KMS-11 (cell line): ENCODE measurements at regions not wholly inside any gene's neighbourhood (a gene's known extent, or its start where the extent isn't known, plus 50 kb on each side); places are given as distances from the start of the nearest gene placed in this dataset.

Experiments used
- H2AFZ ChIP-seq: fragments of 200-600 bp; sonication (generic); 2 replicates; pipeline ENCODE4 v1.6.1; 2016; ENCODE audit warnings: antibody characterized with exemption, mixed run types, low read depth
- H3K27ac ChIP-seq: fragments of 200-600 bp; sonication (generic); 2 replicates; pipeline ENCODE4 v1.6.1; 2016; ENCODE audit warnings: mild to moderate bottlenecking, mixed run types
- H3K27me3 ChIP-seq: fragments of 200-600 bp; sonication (generic); 2 replicates; pipeline ENCODE4 v1.6.1; 2017; ENCODE audit warnings: mild to moderate bottlenecking, low read depth, mixed run types, moderate library complexity; ENCODE audit not compliant: insufficient read depth
- H3K36me3 ChIP-seq: fragments of 200-600 bp; sonication (generic); 2 replicates; pipeline ENCODE4 v1.6.1; 2017; ENCODE audit warnings: mild to moderate bottlenecking, mixed run types; ENCODE audit not compliant: insufficient read depth
- H3K4me1 ChIP-seq: fragments of 200-600 bp; sonication (generic); 2 replicates; pipeline ENCODE4 v1.6.1; 2016; ENCODE audit warnings: mild to moderate bottlenecking, low read depth, mixed run types; ENCODE audit not compliant: poor library complexity, severe bottlenecking
- H3K4me2 ChIP-seq: fragments of 200-600 bp; sonication (generic); 2 replicates; pipeline ENCODE4 v1.7.0; 2016; ENCODE audit warnings: mild to moderate bottlenecking, mixed run types
- H3K4me3 ChIP-seq: fragments of 200-600 bp; sonication (generic); IDR thresholded peaks from 2 replicates; pipeline ENCODE4 v1.6.1; 2017; ENCODE audit warnings: low read depth, low read length, mixed read lengths; ENCODE audit not compliant: insufficient read depth
- H3K79me2 ChIP-seq: fragments of 200-600 bp; sonication (generic); 2 replicates; pipeline ENCODE4 v1.6.1; 2016; ENCODE audit warnings: low read depth, mixed run types; ENCODE audit not compliant: insufficient read depth
- H3K9ac ChIP-seq: fragments of 200-600 bp; sonication (generic); 2 replicates; pipeline ENCODE4 v1.6.1; 2016; ENCODE audit warnings: mild to moderate bottlenecking, mixed run types
- H4K20me1 ChIP-seq: fragments of 200-600 bp; sonication (generic); 2 replicates; pipeline ENCODE4 v1.6.1; 2016; ENCODE audit warnings: mild to moderate bottlenecking, mixed run types; ENCODE audit not compliant: insufficient read depth
- TF ChIP-seq, protein P1 (sequence below): fragments of 200-600 bp; sonication (generic); conservative IDR thresholded peaks from 2 replicates; pipeline ENCODE4 v1.6.1; 2017; ENCODE audit warnings: low read depth, mild to moderate bottlenecking, antibody characterized with exemption, low read length, moderate library complexity, mixed read lengths

DNA sequence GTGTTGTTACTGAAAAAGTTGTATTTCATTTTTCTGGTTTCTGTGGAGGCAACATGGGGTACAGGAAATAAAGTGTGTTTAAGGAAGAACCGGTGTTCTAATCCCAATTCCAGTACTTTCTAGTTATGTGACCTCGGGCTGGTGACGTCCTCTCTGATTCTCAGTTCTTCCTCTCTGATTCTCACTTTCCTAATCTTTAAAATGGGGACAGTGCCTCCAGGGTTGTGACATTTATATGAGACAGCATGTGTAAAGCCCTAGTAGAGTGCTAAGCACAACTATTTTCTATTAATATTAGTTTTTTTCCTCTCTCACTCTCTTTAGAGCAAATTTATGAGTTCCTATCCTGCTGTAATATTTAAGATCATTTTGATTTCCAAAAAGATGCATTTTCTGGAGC is 50.9 kb upstream of the PTPDC1 start:
- H3K36me3 ChIP-seq = no peaks in the 10 kb centered on the region
- H3K4me2 ChIP-seq = no peak overlapping the region
- no peak overlapping the region for H3K9ac ChIP-seq
- H3K27ac ChIP-seq = no peak overlapping the region
- peaks cover 3% of the 10 kb centered on the region for H3K4me1 ChIP-seq
- H3K27me3 ChIP-seq = no peaks in the 10 kb centered on the region
- H4K20me1 ChIP-seq = no peaks in the 10 kb centered on the region
- TF ChIP-seq, protein P1, sequence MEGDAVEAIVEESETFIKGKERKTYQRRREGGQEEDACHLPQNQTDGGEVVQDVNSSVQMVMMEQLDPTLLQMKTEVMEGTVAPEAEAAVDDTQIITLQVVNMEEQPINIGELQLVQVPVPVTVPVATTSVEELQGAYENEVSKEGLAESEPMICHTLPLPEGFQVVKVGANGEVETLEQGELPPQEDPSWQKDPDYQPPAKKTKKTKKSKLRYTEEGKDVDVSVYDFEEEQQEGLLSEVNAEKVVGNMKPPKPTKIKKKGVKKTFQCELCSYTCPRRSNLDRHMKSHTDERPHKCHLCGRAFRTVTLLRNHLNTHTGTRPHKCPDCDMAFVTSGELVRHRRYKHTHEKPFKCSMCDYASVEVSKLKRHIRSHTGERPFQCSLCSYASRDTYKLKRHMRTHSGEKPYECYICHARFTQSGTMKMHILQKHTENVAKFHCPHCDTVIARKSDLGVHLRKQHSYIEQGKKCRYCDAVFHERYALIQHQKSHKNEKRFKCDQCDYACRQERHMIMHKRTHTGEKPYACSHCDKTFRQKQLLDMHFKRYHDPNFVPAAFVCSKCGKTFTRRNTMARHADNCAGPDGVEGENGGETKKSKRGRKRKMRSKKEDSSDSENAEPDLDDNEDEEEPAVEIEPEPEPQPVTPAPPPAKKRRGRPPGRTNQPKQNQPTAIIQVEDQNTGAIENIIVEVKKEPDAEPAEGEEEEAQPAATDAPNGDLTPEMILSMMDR = no peak
- no peak overlapping the region for H2AFZ ChIP-seq
- H3K79me2 ChIP-seq = no peaks in the 10 kb centered on the region
- H3K4me3 ChIP-seq = no peak overlapping the region

DNA sequence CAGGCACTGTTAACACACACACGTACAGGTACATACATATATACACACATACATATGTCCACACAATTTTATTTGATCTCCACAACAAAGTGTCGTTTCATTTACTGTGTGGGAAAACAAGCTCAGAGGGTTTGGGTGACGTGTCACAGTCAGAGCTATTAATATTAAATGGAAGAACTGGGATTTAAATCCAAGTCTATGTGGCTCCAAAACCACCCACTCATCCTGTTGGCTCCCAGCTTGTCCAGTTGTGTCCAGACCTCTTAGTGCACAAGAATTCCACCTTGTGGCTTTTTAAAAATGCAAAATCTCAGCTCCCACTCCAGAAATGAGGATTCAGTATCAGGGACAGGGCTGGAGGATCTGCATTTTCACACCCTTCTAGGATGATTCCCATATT is 52.3 kb upstream of the PTPDC1 start:
- Histone ChIP-seq H3K36me3 (no peaks in the 10 kb centered on the region), H4K20me1 (no peaks in the 10 kb centered on the region), H3K27ac (no peak overlapping the region), H3K27me3 (no peaks in the 10 kb centered on the region), H3K4me2 (no peak overlapping the region), H3K4me1 (peaks cover 3% of the 10 kb centered on the region), H3K4me3 (no peak overlapping the region), H3K79me2 (no peaks in the 10 kb centered on the region), H2AFZ (no peak overlapping the region), H3K9ac (no peak overlapping the region)
- TF ChIP-seq, protein P1 = no peak

DNA sequence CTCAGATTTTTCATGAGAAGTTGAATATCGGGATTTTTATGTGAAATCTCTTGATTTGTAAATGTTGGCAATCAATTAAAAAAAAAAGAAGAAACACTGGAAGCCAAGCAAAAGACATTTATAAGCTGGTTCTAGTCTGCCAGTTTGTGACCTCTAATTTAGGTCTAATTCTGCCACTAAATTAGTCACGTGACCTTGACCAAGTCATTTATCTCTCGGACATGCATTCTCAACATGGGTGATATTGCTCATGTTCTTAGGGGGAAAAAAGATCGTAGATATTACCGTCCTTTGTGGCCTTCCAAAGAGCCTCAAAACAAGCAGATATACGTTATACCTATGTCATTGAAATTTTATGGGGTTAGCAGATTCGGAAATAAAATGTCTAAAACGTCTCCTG is 52.9 kb upstream of the PTPDC1 start:
- H3K9ac ChIP-seq = peak overlapping the region; percentile 92; the same call in 1 of the 2 replicates
- H4K20me1 ChIP-seq = no peaks in the 10 kb centered on the region
- no peaks in the 10 kb centered on the region for H3K36me3 ChIP-seq
- peak overlapping the region; percentile 69 for H3K4me2 ChIP-seq
- peaks cover 3% of the 10 kb centered on the region for H3K4me1 ChIP-seq
- H2AFZ ChIP-seq = peak overlapping the region; percentile 97; the same call in 1 of the 2 replicates
- H3K79me2 ChIP-seq = no peaks in the 10 kb centered on the region
- H3K27me3 ChIP-seq = no peaks in the 10 kb centered on the region
- no peak overlapping the region for H3K4me3 ChIP-seq
- TF ChIP-seq, protein P1 = no peak
- H3K27ac ChIP-seq = no peak overlapping the region

DNA sequence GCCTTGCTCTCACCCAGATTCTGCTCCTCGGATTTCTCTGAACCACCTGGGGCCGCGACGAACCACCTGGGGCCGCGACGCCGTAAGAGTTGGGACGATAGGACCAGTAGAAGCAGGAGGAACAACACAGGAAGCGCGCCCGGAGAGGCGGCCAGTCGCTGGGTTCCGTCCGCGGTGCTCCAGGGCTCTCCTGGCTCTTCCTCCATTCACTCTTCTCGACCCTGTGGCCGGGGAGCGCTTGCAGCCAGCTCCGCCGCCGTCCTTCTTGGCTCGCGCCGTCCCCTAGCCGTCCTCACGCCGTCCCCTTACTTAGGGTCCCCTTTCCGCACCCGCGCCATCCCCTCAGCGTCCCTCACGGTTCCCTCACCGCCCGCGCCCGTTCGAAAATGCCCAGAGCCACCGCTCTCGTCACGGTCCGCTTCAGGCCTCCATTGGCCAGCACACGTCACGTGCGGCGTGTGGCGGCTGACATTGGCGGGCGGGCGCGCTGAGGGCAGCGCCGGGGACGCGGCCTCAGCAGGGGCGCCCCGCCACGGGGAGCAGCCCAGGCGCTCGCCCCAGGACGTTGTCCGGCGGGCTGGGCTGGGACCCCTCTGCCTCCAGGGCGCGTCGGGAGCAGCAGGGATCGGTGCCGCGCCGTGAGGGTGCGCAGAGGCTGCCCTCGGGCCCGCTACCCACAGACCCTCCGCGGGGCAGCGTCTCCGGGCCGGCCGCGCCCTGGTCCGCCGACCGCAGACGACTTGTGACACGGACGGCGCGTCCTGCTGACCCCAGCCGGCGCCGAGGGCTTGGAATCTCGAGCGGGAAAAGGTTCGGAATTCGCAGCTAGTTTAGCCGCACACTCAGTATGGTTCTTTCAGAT is 53.7 kb upstream of the PTPDC1 start:
- Histone ChIP-seq H4K20me1 (no peaks in the 10 kb centered on the region), H3K4me3 (peak overlapping the region; percentile 59), H2AFZ (peak overlapping the region; percentile 97), H3K9ac (peak overlapping the region; percentile 92), H3K79me2 (no peaks in the 10 kb centered on the region), H3K4me2 (peak overlapping the region; percentile 91), H3K27ac (peak overlapping the region; percentile 64), H3K27me3 (no peaks in the 10 kb centered on the region), H3K36me3 (no peaks in the 10 kb centered on the region), H3K4me1 (peaks cover 3% of the 10 kb centered on the region)
- TF ChIP-seq, protein P1 = no peak
